Panc1 (cell line): ENCODE measurements at regions not wholly inside any gene's neighbourhood (a gene's known extent, or its start where the extent isn't known, plus 50 kb on each side); places are given as distances from the start of the nearest gene placed in this dataset.
"Not testable (repeated sequence)": the region's sequence is repeated elsewhere in the genome, so short reads cannot be mapped to it uniquely, and the experiment has no call there.

Experiments used
- ATAC-seq: fragments of 200-7000 bp; cut with Tn5 transposase; 2 replicates; pipeline ENCODE4 v1.9.1; 2020; ENCODE audit warnings: mild to moderate bottlenecking, moderate library complexity
- BruUV-seq: library from RNA; stranded (reverse); fragments of 400-500 nt; replicated peaks from 2 replicates; lab custom pipeline; 2021; lab: Mats Ljungman, UMichigan
- CTCF ChIA-PET: fragments of 300-600 bp; sonication (Branson Sonifier 250); formaldehyde crosslinking; loops from one replicate; lab custom pipeline; 2022; ENCODE audit warnings: antibody characterized with exemption; lab: Charles Lee
- POLR2A ChIA-PET: fragments of 300-600 bp; sonication (Branson Sonifier 250); formaldehyde crosslinking; loops from one replicate; lab custom pipeline; 2022; ENCODE audit warnings: antibody characterized with exemption; lab: Charles Lee
- DNase-seq: peaks from one replicate; pipeline ENCODE4 v3.0.0-alpha.2; 2010; ENCODE audit warnings: low read depth, low spot score
- H3K27ac ChIP-seq: 2 replicates; pipeline ENCODE4 v1.5.1; 2011; ENCODE audit warnings: mild to moderate bottlenecking, low read length, inconsistent platforms
- H3K27me3 ChIP-seq: fragments of 200-500 bp; sonication (Bioruptor generic); 2 replicates; pipeline ENCODE4 v1.6.0; 2014; ENCODE audit warnings: low read length, inconsistent platforms; ENCODE audit not compliant: control insufficient read depth, insufficient read depth
- H3K36me3 ChIP-seq: fragments of 200-500 bp; sonication (Bioruptor generic); 2 replicates; pipeline ENCODE4 v1.5.1; 2014; ENCODE audit warnings: inconsistent platforms, mild to moderate bottlenecking, low read length, moderate library complexity; ENCODE audit not compliant: control insufficient read depth, insufficient read depth
- H3K4me1 ChIP-seq: 2 replicates; pipeline ENCODE4 v1.5.1; 2011; ENCODE audit warnings: inconsistent platforms, mild to moderate bottlenecking, low read length, moderate library complexity; ENCODE audit not compliant: control insufficient read depth, insufficient read depth
- H3K4me3 ChIP-seq, 2 experiments: 2 replicates each; pipeline ENCODE4 v1.5.1; 2011 to 2012; ENCODE audit warnings: low read depth in 2 of 2, low read length in 2 of 2, mild to moderate bottlenecking in 2 of 2, inconsistent platforms in 1 of 2, moderate library complexity in 1 of 2
- H3K9me3 ChIP-seq: fragments of 200-500 bp; sonication (Bioruptor generic); 2 replicates; pipeline ENCODE4 v1.5.1; 2014; ENCODE audit warnings: low read depth, mild to moderate bottlenecking, inconsistent platforms, low read length, moderate library complexity; ENCODE audit not compliant: control insufficient read depth, insufficient read depth
- CTCF ChIP-seq: fragments of 450-650 bp; IDR thresholded peaks from 2 replicates; pipeline ENCODE4 v1.5.1; 2017; ENCODE audit warnings: mild to moderate bottlenecking
- POLR2AphosphoS5 ChIP-seq: IDR thresholded peaks from 2 replicates; pipeline ENCODE4 v1.6.1; 2012; ENCODE audit warnings: mild to moderate bottlenecking, low read depth, low read length, moderate library complexity
- REST ChIP-seq, 2 experiments: IDR thresholded peaks; 2 replicates each; pipeline ENCODE4 v1.6.1; 2011 to 2012; ENCODE audit warnings: low read depth in 2 of 2, control low read depth in 1 of 2, low read length in 1 of 2, mild to moderate bottlenecking in 1 of 2, moderate library complexity in 1 of 2; ENCODE audit not compliant: insufficient read depth in 1 of 2
- SIN3A ChIP-seq: IDR thresholded peaks from 2 replicates; pipeline ENCODE4 v1.6.1; 2012; ENCODE audit warnings: low read depth, mild to moderate bottlenecking, low read length, moderate library complexity, borderline replicate concordance; ENCODE audit not compliant: insufficient read depth
- TCF7L2 ChIP-seq: IDR thresholded peaks from 2 replicates; pipeline ENCODE4 v1.6.1; 2011; ENCODE audit warnings: mild to moderate bottlenecking, low read depth, low read length, inconsistent platforms
- in situ Hi-C: cut with HindIII; loops from 2 replicates; pipeline ENCODE4 v1.10.0; 2016; ENCODE audit warnings: low sequenced_read_pairs, low pct_unique_long_range_greater_than_20kb
- intact Hi-C: fragments of 100-400 bp; cut with micrococcal nuclease; formaldehyde crosslinking; loops from one replicate; pipeline ENCODE4 v1.10.0; 2022; ENCODE audit not compliant: unreplicated experiment

- H3K4me3 ChIP-seq: no peak overlapping the region
- H3K27ac ChIP-seq: no peak overlapping the region
- H3K9me3 ChIP-seq: no peaks in the 10 kb centered on the region
- TF ChIP-seq REST (IDR thresholded peaks at IDR 0.05; ENCODE audit: insufficient read depth in 1 of 2, low read depth in 2 of 2, low read length in 1 of 2) (no peak), SIN3A (no peak), CTCF (no peak), TCF7L2 (no peak), POLR2AphosphoS5 (no peak)
- no peaks in the 10 kb centered on the region for H3K27me3 ChIP-seq
- ATAC-seq (no peak), DNase-seq (no peak)
- H3K4me1 ChIP-seq: no peaks in the 10 kb centered on the region
- intact Hi-C loops: no loop called here
- POLR2A ChIA-PET: no interaction called here
- BruUV-seq: no TSS peak
- CTCF ChIA-PET: no interaction called here
- in situ Hi-C loops: no loop called here
- H3K36me3 ChIP-seq: no peaks in the 10 kb centered on the region
Observed at GRCh38 chr7:115319541-115319940, 397.6 kb downstream of the MDFIC start.

- DNase-seq, H3K9me3 ChIP-seq, H3K4me1 ChIP-seq, in situ Hi-C loops, CTCF ChIA-PET, ATAC-seq, H3K27ac ChIP-seq, BruUV-seq, intact Hi-C loops, POLR2A ChIA-PET, H3K4me3 ChIP-seq, H3K36me3 ChIP-seq, H3K27me3 ChIP-seq: not testable (repeated sequence)
Observed at GRCh38 chr7:115310316-115310715, 388.4 kb downstream of the MDFIC start.

GRCh38 chr7:115306586-115306985, 384.7 kb downstream of the MDFIC start:
- TF ChIP-seq CTCF: no peak
- TF ChIP-seq TCF7L2: no peak
- no peak for TF ChIP-seq POLR2AphosphoS5
- TF ChIP-seq SIN3A: no peak
- TF ChIP-seq REST (IDR thresholded peaks at IDR 0.05; ENCODE audit: insufficient read depth in 1 of 2, low read depth in 2 of 2, low read length in 1 of 2): no peak
- H3K36me3 ChIP-seq: no peaks in the 10 kb centered on the region
- ATAC-seq (no peak), DNase-seq (no peak)
- intact Hi-C loops: no loop called here
- H3K9me3 ChIP-seq: no peaks in the 10 kb centered on the region
- BruUV-seq: no TSS peak
- H3K4me1 ChIP-seq: no peaks in the 10 kb centered on the region
- no peak overlapping the region for H3K4me3 ChIP-seq
- POLR2A ChIA-PET: no interaction called here
- CTCF ChIA-PET: no interaction called here
- no peak overlapping the region for H3K27ac ChIP-seq
- in situ Hi-C loops: no loop called here
- H3K27me3 ChIP-seq: no peaks in the 10 kb centered on the region
